ENCODE measurements at regions not wholly inside any gene's neighbourhood (a gene's known extent, or its start where the extent isn't known, plus 50 kb on each side); places are given as distances from the start of the nearest gene placed in this dataset.

GRCh38 chr13:86445206-86445605, 646.0 kb upstream of the SLITRK6 start:
- Histone ChIP-seq H3K27ac (peak overlapping the region; percentile 21 to 76; a peak in 5 of 6 replicates), H3K4me2 (peak overlapping the region; percentile 73), H3K4me3 (no peak overlapping the region), H3K9me3 (no peaks in the 10 kb centered on the region), H3K4me1 (peaks cover 13% of the 10 kb centered on the region)
- POLR2A ChIA-PET = no interaction called here
- 38% methylated on average over 1 of the region's 1 CpG for WGBS (ENCODE audit: missing lambda C conversion rate)
- FAIRE-seq (no peak), ATAC-seq (no peak; a peak in 1 of 6 replicates), DNase-seq (ENCODE audit: low read depth in 1 of 2, low spot score in 1 of 2) (peak in 1 of 2 experiments; percentile 15)
- TF ChIP-seq FOSB (CRISPR knock-in tag; IDR thresholded peaks at IDR 0.05) = no peak
- no peak for TF ChIP-seq MAFK (IDR thresholded peaks at IDR 0.05; ENCODE audit: partially characterized antibody)
- no peak for TF ChIP-seq HMGXB4 (CRISPR knock-in tag; IDR thresholded peaks at IDR 0.05; ENCODE audit: borderline replicate concordance)
- no peak for TF ChIP-seq MAX (IDR thresholded peaks at IDR 0.05)
- TF ChIP-seq FOSL2 (IDR thresholded peaks at IDR 0.05) = no peak
- no peak for TF ChIP-seq FOSL2 (CRISPR knock-in tag; IDR thresholded peaks at IDR 0.05)
- TF ChIP-seq RAD21 (conservative IDR thresholded peaks at IDR 0.05 in 1 of 2, IDR thresholded peaks at IDR 0.05 in 1 of 2) = no peak
- no peak for TF ChIP-seq ESRRA (IDR thresholded peaks at IDR 0.05; ENCODE audit: borderline replicate concordance, low read length)
- TF ChIP-seq KDM1A (IDR thresholded peaks at IDR 0.05; ENCODE audit: low read depth) = no peak
- TF ChIP-seq ZC3H11A (IDR thresholded peaks at IDR 0.05) = no peak
- TF ChIP-seq ZNF302 (CRISPR knock-in tag; IDR thresholded peaks at IDR 0.05) = no peak
- TF ChIP-seq REST (IDR thresholded peaks at IDR 0.05) = no peak
- no peak for TF ChIP-seq BHLHE40 (IDR thresholded peaks at IDR 0.05; ENCODE audit: low read depth, low read length)
- no peak for TF ChIP-seq EP300 (IDR thresholded peaks at IDR 0.05)
- no peak for TF ChIP-seq BCL3 (IDR thresholded peaks at IDR 0.05)
- TF ChIP-seq SMC3 (IDR thresholded peaks at IDR 0.05) = no peak
- TF ChIP-seq ELK1 (IDR thresholded peaks at IDR 0.05; ENCODE audit: low read depth, low read length) = no peak
- TF ChIP-seq ZFP36 (IDR thresholded peaks at IDR 0.05; ENCODE audit: borderline replicate concordance, partially characterized antibody) = no peak
- CTCF ChIA-PET = no interaction called here

- H3K27ac ChIP-seq = peak overlapping the region; percentile 63 to 66; a peak in 4 of 6 replicates
- peaks cover 13% of the 10 kb centered on the region for H3K4me1 ChIP-seq
- peak overlapping the region; percentile 73 for H3K4me2 ChIP-seq
- ChIA-PET CTCF (no interaction called here), POLR2A (no interaction called here)
- peak; percentile 69 to 83; a peak in 5 of 6 replicates for ATAC-seq
- no peak overlapping the region for H3K4me3 ChIP-seq
- 8% methylated on average over 3 of the region's 3 CpGs for WGBS (ENCODE audit: missing lambda C conversion rate)
- H3K9me3 ChIP-seq = no peaks in the 10 kb centered on the region
- DNase-seq (ENCODE audit: low read depth in 1 of 2, low spot score in 1 of 2) = peak in 1 of 2 experiments; percentile 63
- no peak for FAIRE-seq
- TF ChIP-seq ZNF302 (CRISPR knock-in tag; IDR thresholded peaks at IDR 0.05) = no peak
- TF ChIP-seq SMC3 (IDR thresholded peaks at IDR 0.05) = no peak
- no peak for TF ChIP-seq HDAC2 (IDR thresholded peaks at IDR 0.05)
- TF ChIP-seq USF2 (IDR thresholded peaks at IDR 0.05) = no peak
- no peak for TF ChIP-seq EHMT2 (IDR thresholded peaks at IDR 0.05; ENCODE audit: low read depth)
- no peak for TF ChIP-seq POLR2A (IDR thresholded peaks at IDR 0.05; ENCODE audit: low read length)
- TF ChIP-seq CTCF (IDR thresholded peaks at IDR 0.05) = no peak
- TF ChIP-seq CHD4 (IDR thresholded peaks at IDR 0.05; ENCODE audit: borderline replicate concordance) = no peak
- TF ChIP-seq RARB (CRISPR knock-in tag; IDR thresholded peaks at IDR 0.05) = no peak
- TF ChIP-seq E2F6 (IDR thresholded peaks at IDR 0.05; ENCODE audit: borderline replicate concordance, low read depth) = no peak
- TF ChIP-seq PHF8 (IDR thresholded peaks at IDR 0.05; ENCODE audit: borderline replicate concordance, low read depth) = no peak
- TF ChIP-seq RFX5 (IDR thresholded peaks at IDR 0.05) = no peak
Observed at GRCh38 chr13:86445672-86446071, 646.5 kb upstream of the SLITRK6 start.
